HG03558 (cell line): ENCODE measurements at regions not wholly inside any gene's neighbourhood (a gene's known extent, or its start where the extent isn't known, plus 50 kb on each side); places are given as distances from the start of the nearest gene placed in this dataset.
A peak's percentile ranks its signal among the peaks of the same experiment; 100 is the strongest.
"Not testable (repeated sequence)": the region's sequence is repeated elsewhere in the genome, so short reads cannot be mapped to it uniquely, and the experiment has no call there.

ENCODE experiments used
- ATAC-seq: cut with Tn5 transposase; IDR thresholded peaks from one replicate; pipeline ENCODE4 v1.9.1; 2021; ENCODE audit warnings: moderate number of reproducible peaks; ENCODE audit not compliant: unreplicated experiment; ENCODE audit errors: extremely low read depth

DNA sequence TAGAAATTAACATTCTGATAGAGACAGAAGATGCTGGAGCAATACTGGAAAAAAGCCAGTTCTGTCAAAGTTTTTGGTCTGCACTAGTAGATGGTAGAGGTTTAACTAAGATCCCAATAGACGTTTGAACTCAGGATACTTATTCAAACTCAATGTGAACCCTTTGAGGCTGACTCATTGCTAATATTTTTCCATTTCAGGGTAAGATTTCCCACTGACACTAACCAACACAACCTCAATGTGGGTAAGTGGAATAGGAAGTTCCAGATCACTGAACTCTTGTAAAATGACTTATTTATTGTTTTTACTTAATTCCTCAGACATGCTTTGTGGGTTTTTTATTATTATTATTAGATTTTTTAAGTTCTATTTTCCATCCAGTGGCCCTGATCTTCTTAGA, 1024.8 kb downstream of the EPHA3 start:
- ATAC-seq, result no peak

DNA sequence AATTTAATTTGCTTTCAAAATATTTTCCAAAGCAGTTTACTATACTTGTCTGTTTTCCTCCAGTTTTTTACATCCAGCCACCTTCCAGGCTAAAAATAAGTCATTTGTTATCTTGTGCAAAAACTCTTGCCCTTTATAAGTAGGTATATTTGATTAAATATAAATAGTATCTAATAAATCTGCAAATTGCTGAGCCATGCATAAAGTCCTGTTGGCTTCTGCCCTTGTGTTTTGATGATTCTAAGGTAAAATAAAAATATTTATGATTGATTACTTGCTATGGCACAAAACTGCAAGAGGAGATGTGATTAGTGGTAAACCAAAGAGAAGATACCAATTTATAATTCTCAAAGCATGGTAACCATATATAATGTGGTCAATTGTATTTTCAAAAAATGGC, 1026.7 kb downstream of the EPHA3 start:
- no peak for ATAC-seq

DNA sequence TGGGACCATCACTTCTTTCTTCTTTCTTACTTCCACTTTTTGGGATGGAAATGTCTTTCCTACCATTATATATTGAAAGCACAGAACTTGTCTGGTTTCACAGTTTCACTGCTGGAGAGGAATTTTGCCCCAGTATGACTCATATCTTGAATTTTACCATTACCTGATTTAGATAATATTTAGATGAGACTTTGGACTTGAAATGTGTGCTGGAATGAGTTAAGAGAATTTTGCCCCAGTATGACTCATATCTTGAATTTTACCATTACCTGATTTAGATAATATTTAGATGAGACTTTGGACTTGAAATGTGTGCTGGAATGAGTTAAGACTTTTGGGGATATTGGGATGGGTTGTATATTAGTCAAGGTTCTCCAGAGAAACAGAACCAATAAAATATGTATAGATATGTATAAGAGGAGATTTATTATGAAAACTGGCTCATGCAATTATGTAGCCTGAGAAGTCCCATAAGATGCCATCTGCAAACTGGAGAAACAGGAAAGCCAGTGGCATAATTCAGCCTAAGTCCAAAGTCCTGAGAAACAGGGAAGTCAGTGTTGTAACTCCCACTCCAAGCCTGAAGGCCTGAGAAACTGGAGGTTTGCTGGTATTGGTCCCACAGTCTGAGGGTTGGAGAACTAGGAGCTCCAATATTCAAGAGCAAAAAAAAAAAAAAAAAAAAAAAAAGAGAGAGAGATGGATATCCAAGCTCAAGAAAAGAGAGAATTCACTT, 1029.2 kb downstream of the EPHA3 start:
- no peak for ATAC-seq

DNA sequence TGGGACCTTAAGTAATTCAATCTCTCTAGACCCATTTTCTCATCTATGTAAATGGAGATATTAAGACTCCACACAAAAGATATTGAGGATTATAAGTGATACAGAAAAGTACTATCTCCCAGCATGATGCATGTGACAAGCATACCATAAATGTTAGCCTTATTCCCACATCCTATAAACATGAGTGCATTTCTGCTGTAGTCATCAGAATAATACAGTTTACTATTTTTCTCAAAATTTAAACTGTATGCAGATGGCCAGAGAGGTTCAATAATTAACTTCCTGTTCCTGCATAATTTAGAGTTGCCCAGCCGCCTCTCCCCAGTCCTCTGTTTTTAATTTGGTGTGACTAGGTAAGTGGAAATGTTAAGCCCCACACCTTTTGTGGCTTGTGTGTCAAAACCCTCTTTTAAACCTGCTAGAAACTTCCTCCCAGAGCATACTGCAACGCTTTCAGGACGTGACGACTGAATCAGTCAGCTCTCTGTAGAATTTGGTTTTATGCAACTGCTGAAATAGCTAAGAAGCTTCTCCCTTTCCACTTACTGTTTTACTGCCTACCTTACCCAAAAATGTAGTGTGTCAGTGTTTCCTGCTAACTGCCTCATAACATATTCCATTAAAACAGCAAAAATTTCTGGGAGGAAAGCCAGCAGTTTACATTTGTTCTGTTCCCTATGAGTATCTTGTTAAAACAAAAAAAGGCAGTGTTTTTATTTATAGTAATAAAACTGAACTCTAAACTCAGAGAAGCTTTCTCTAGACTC, 1037.9 kb downstream of the EPHA3 start:
- ATAC-seq, result no peak

DNA sequence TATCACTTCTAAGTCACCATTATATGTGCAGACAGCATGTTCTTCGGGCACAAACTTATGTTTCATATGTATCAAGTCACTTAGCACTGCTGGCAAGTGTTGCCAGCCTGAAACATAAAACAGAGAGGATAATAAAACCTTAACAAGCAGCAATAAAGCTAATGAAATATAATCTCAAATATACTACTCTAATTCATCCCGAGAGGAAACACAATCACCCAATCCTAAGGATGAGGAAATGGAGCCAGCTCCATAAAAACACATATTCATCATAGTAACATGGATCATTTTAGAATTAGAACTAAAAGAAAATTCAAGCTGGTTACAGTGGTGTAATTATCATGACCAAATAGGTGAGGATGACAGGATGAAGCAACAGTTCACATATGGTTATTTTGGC, 1072.7 kb downstream of the EPHA3 start:
- ATAC-seq, result no peak

DNA sequence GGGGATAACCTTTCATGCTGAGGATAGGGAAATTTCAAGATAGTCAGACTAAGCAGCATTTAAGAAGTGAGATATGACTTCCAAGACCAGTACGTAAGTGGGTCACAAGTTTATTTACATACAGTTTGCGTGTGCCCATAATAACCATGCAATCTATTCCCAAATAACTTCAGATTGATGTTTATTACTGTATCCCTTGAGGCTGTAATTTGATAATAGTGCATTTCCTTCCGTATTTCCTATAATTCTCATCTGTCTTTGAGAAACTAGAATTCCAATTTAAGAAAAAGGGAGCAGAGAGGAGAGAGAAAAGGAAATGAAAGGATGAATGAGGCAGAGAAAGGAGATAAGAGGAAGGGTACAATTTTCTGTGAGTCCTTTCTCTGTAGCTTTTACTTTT, 1073.1 kb downstream of the EPHA3 start:
- no peak for ATAC-seq

DNA sequence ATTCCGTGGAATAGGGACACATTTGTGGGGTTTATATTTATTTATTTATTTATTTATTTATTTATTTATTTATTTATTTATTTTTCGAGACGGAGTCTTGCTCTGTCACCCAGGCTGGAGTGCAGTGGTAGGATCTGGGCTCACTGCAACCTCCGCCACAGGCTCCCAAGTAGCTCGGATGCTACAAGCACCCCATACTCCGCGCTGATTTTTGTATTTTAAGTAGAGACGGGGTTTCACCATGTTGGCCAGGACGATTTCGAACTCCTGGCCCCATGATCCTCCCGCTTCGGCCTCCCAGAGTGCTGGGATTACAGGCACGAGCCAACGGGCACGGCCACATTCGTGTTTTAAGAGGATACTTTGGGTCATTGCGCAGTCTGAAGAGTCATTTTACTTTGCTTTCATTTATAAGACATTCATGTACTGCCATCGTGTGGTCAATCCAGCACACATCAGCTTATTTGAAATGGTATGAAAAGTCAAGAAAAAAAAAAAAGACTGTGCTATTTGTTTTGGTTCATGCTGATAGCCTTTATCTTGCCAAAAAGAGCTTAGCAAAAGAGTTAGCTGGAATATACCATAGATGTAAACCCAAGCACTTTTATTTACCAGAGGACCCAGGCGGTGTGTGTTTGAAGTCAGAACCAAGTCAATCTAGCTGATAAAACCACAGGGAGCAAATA, 1075.0 kb downstream of the EPHA3 start:
- ATAC-seq, result peak; percentile 70

DNA sequence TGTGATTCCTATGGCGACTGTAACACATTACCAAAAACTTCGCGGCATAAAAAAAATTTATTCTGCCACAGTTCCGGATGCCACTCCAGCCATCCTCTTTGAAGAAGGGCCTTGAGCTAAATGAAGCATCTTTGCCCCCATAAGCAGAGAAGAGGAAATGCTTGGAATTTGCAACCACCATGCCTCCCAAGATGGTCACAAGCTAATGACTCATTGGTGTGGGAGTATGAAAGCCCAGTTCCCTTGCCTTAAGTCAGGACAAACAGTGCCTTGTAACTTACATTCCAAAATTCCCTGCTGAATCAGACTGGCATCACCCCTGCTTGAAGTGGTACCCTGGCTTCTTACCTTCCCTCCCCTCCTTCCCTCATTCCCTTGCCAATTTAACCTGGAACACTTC, 1077.4 kb downstream of the EPHA3 start:
- no peak for ATAC-seq

DNA sequence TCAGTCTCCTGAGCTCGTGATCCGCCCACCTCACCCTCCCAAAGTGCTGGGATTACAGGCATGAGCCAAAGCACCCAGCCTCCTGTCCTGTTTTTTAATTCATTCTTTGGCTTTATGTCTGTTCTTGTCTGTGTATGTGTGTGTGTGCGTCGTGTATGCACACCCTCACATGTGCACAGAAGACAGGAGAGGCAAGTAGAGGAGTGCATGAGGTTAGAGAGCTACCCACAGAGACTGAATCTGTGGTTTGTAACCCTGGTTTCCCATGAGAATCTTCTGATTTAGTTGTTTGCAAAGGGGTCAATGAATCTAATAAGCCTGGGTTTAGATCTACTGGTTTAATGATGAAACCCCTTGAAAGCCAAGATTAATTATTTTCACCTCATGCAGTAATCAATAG, 1090.0 kb downstream of the EPHA3 start:
- not testable (repeated sequence) for ATAC-seq

DNA sequence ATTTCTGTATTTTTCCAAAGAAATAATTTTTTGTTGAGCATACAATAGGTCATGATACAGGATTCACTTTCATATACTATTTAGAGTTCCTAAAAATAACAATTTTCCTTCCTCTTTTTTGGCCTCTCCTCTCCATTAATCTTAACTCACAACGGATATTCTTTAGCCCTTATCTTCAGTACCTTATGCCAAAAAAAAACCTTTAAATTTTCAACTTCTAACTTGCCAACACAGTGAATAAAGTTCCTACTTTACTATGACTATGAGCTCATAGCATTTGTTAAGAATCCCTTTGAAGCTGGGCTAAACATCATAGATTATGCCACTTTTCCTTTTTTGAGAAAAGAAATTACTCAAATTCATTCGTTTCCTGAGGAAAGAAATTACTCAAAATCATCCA, 1095.5 kb downstream of the EPHA3 start:
- ATAC-seq, result not testable (repeated sequence)

DNA sequence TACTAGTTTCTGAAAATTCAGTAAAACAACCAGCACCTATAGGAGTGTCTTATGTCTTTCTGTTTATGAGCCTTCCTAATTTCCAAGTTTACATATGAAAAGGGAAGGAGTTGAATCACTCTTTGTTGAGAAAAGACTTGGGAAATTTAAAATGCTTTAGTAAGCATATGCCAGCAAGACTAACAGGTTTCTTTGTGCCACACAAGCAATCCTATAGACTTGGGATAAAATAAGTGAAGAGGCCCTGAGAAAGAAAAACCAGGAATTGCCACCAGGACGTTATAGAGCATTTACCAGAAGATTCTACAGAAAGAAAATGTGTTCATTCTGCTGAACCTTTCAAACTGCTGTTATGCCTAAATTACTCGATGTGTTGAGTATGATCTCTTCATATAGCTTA, 1099.1 kb downstream of the EPHA3 start:
- not testable (repeated sequence) for ATAC-seq

DNA sequence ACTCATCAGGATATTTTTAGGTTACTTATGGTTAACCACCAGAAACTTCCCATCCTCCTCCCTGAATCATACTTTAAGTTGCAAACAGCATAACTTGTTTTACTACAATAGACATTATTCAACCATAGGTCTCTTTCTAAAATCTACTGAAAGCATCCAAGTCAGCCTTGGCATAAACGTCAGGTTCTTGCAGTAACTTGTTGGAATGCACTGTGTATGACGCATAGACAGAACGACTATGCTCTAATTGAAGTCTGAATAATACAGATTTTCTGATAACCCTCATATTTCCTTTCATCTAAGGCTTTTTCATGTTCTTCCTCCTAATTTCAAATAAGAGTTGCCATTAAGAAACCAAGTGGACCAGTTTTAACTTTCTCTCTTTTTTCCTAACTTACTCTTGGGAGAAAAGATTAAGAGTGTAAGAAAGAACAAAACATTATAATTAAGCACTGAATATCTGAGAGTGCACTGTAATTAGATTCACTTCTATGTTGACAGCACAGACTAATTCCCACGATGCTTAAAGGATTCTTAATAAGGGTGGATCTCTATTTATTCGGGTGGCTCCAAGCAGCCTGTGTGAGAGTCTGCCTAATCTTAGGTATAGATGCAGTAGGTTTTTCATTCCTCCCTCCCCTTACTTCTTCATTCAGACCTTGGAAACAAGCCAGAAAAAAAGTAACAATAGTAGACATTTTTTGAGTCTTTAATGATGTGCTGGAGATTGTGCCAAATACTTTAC, 1100.1 kb downstream of the EPHA3 start:
- not testable (repeated sequence) for ATAC-seq

DNA sequence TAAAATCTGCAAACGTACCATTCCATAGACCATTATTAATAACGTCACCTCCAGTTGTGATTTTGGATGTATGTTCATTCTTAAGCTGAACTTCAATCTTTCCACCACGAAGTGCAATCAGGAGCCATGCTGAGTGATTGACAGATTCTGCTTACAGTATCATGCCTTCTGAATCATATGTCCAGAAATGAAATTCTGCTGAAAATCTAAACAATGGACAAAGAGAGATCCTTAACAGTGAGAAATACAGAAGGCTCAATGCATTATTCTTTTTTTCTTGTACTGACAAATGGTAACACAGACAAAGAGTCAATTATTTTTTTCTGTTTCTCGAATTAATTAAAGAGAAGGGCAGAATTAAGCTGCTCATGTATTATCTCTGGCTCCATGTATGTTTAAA, 1114.5 kb downstream of the EPHA3 start:
- ATAC-seq, result no peak

DNA sequence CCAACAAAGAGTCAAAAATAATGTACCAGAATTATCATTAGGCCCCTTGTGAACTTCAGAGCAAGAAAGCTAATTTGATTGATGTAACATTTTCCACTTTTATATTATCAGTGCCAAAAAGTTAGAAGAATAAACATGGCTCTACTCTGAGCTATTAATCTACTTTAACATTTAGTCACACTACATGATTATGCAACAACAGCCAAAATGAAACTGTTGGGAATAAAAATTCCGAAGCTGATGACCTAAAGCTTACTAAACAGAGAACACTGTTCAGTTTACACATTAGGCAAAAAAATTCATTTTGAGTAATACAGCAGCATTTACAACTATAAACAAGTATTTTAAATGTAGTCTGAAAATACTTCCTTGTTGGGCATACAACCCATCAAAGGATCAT, 1134.1 kb downstream of the EPHA3 start:
- no peak for ATAC-seq

DNA sequence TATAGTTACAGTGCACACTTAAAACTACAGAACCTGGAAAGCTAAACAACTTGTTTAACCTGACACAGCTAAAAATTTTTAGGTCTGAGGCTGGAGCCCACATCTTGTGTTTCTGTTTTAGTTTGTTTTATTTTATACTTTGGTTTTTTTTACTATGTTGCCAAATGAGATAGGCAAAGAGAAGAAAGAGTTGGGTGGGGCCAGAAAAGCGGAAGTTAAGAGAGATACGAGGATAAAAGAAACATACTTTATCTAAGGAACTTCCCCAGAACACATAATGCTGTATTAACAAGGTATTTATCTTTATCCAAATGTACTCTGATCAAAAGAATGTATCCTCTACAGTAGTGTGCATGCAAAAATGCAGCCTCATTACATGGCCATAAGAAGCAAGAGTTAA, 1145.7 kb downstream of the EPHA3 start:
- ATAC-seq, result no peak

DNA sequence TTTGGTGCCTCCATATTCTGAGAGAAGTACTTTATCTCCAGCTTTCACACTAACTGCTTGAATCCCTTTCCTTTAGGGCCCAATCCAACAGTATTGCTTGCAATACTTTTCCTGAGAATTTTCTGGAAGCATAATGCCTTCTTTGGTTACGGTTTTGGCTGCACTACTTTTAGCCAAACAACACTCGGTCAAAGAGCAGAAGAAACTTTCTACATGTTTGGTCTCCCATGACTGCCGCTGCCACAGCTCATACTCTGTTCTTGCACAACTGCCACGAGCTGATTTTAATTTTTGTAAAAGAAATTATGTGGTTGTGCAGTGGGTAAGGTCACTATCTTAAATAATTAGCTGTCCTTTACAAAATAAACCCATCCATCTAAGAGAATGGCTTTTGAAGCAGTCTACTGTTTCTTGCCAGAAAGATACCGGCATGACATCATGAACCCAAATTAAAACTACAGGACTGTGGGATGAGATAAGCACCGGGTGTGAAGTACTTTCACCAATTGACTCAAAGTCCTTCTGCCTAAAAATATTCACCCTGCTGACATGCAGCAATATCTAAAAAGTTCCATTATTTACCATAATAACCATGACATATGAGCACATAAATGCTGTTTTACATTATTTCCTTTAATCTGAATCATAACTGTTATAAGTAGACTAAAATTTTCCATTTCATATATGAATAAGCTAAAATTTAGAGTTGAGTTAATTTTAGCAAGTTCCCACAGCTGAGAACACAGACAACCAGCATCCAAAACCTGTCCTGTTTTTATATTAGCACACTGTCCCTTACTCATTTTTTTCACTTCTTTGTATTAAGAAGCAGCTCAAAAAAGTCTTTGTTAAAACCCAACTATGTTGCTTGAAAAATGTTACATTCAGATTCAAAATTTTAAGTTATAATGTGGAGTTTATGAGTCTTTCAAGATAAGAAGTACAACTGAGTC, 1154.3 kb downstream of the EPHA3 start:
- no peak for ATAC-seq
